HCT116 (cell line): ENCODE measurements at regions not wholly inside any gene's neighbourhood (a gene's known extent, or its start where the extent isn't known, plus 50 kb on each side); places are given as distances from the start of the nearest gene placed in this dataset.

Experiments used
- ATAC-seq: fragments of 200-7000 bp; cut with Tn5 transposase; 2 replicates; pipeline ENCODE4 v1.9.1; 2020; ENCODE audit warnings: mild to moderate bottlenecking, moderate library complexity
- BruUV-seq: library from RNA; stranded (reverse); fragments of 400-500 nt; replicated peaks from 2 replicates; lab custom pipeline; 2021; lab: Mats Ljungman, UMichigan
- CTCF ChIA-PET: fragments of 300-600 bp; sonication (Branson Sonifier 250); formaldehyde crosslinking; loops from one replicate; lab custom pipeline; 2021; ENCODE audit warnings: antibody characterized with exemption; lab: Charles Lee
- POLR2A ChIA-PET: fragments of 300-600, 350-600 bp; sonication (Branson Sonifier 250); formaldehyde crosslinking; loops from one replicate; lab custom pipeline; 2021; ENCODE audit warnings: antibody characterized with exemption; lab: Charles Lee
- RAD21 ChIA-PET, 2 experiments: fragments of 300-600 bp; sonication (Branson Sonifier 250); formaldehyde crosslinking; loops; one replicate each; lab custom pipeline; 2023; ENCODE audit warnings: low total read pairs in 2 of 2; ENCODE audit not compliant: uncharacterized antibody in 2 of 2, unreplicated experiment in 2 of 2, low non-redundant PET in 1 of 2; lab: Charles Lee
- DNase-seq: peaks from one replicate; pipeline ENCODE4 v3.0.0-alpha.2; 2010; ENCODE audit warnings: low read depth, low spot score
- H2AFZ ChIP-seq: fragments of 200-600 bp; shearing (Covaris generic), sonication (generic); 2 replicates; pipeline ENCODE4 v1.6.1; 2017; ENCODE audit warnings: low read depth, mixed run types, mixed read lengths, antibody characterized with exemption, low read length; ENCODE audit not compliant: poor library complexity, severe bottlenecking
- H3K27ac ChIP-seq: 2 replicates; pipeline ENCODE4 v1.5.1; 2012; ENCODE audit warnings: low read depth, low read length
- H3K27me3 ChIP-seq: fragments of 200-600 bp; sonication (generic); 2 replicates; pipeline ENCODE4 v1.6.1; 2016; ENCODE audit warnings: mixed run types, low read length, mixed read lengths; ENCODE audit not compliant: insufficient read depth
- H3K36me3 ChIP-seq, 2 experiments: fragments of 200-500 bp in 1 of 2; fragments of 200-600 bp in 1 of 2; sonication (Bioruptor generic) in 1 of 2; sonication (generic) in 1 of 2; 2 replicates each; pipeline versions ENCODE4 v1.5.1 to v1.6.1; 2014 to 2016; ENCODE audit warnings: low read length in 2 of 2, inconsistent platforms in 1 of 2, mixed read lengths in 1 of 2, mixed run types in 1 of 2; ENCODE audit not compliant: insufficient read depth in 2 of 2, control insufficient read depth in 1 of 2
- H3K4me1 ChIP-seq, 2 experiments: fragments of 200-600 bp in 1 of 2; sonication (generic) in 1 of 2; 2 replicates each; pipeline versions ENCODE4 v1.5.1 to v1.6.1; 2012 to 2017; ENCODE audit warnings: low read length in 2 of 2, inconsistent platforms in 1 of 2, mild to moderate bottlenecking in 1 of 2, mixed read lengths in 1 of 2, mixed run types in 1 of 2, moderate library complexity in 1 of 2; ENCODE audit not compliant: insufficient read depth in 2 of 2, control insufficient read depth in 1 of 2
- H3K4me2 ChIP-seq: fragments of 200-600 bp; sonication (generic); 2 replicates; pipeline ENCODE4 v1.6.1; 2017; ENCODE audit warnings: mixed run types, low read length, mixed read lengths
- H3K4me3 ChIP-seq, 2 experiments: fragments of 200-600 bp in 1 of 2; sonication (generic) in 1 of 2; replicated peaks in 1 of 2; 2 replicates each; pipeline ENCODE4 v1.5.1; 2011 to 2016; ENCODE audit warnings: low read length in 2 of 2, control low read depth in 1 of 2, low read depth in 1 of 2, mild to moderate bottlenecking in 1 of 2, mixed read lengths in 1 of 2, mixed run types in 1 of 2
- H3K79me2 ChIP-seq: fragments of 200-600 bp; sonication (generic); 2 replicates; pipeline ENCODE4 v1.6.1; 2017; ENCODE audit warnings: mild to moderate bottlenecking, mixed run types, low read length, moderate library complexity, mixed read lengths; ENCODE audit not compliant: insufficient read depth
- H3K9ac ChIP-seq: fragments of 200-600 bp; sonication (generic); 2 replicates; pipeline ENCODE4 v1.6.1; 2016; ENCODE audit warnings: low read length, mixed read lengths
- H3K9me2 ChIP-seq: fragments of 200-600 bp; sonication (generic), shearing (Covaris generic); 2 replicates; pipeline ENCODE4 v1.6.1; 2017; ENCODE audit warnings: mixed run types, mild to moderate bottlenecking, moderate library complexity; ENCODE audit not compliant: insufficient read depth
- H3K9me3 ChIP-seq, 2 experiments: fragments of 200-500 bp in 1 of 2; fragments of 200-600 bp in 1 of 2; sonication (Bioruptor generic) in 1 of 2; sonication (generic) in 1 of 2; 2 replicates each; pipeline ENCODE4 v1.6.1; 2014 to 2017; ENCODE audit warnings: low read length in 2 of 2, mixed read lengths in 2 of 2, inconsistent platforms in 1 of 2, low read depth in 1 of 2, mild to moderate bottlenecking in 1 of 2, mixed run types in 1 of 2, moderate library complexity in 1 of 2; ENCODE audit not compliant: control insufficient read depth in 1 of 2, insufficient read depth in 1 of 2
- H4K20me1 ChIP-seq: fragments of 200-600 bp; sonication (generic), shearing (Covaris generic); 2 replicates; pipeline ENCODE4 v1.6.1; 2017; ENCODE audit warnings: mixed run types, mild to moderate bottlenecking, moderate library complexity; ENCODE audit not compliant: insufficient read depth
- MAX ChIP-seq: IDR thresholded peaks from 2 replicates; pipeline ENCODE4 v1.6.1; 2012
- POLR2A ChIP-seq: IDR thresholded peaks from 2 replicates; pipeline ENCODE4 v1.7.0; 2011; ENCODE audit warnings: borderline replicate concordance; ENCODE audit not compliant: insufficient read depth, insufficient read length; ENCODE audit errors: extremely low read depth
- POLR2AphosphoS5 ChIP-seq: IDR thresholded peaks from 2 replicates; pipeline ENCODE4 v1.6.1; 2011; ENCODE audit warnings: mild to moderate bottlenecking, low read depth, low read length, moderate library complexity
- RAD21 ChIP-seq: IDR thresholded peaks from 2 replicates; pipeline ENCODE4 v1.6.1; 2012; ENCODE audit warnings: low read depth, mild to moderate bottlenecking
- SRF ChIP-seq: IDR thresholded peaks from 2 replicates; pipeline ENCODE4 v1.6.1; 2012; ENCODE audit warnings: low read depth
- intact Hi-C: fragments of 100-400 bp; cut with micrococcal nuclease; formaldehyde crosslinking; loops from 2 replicates; pipeline ENCODE4 v1.10.0; 2022

- BruUV-seq, result no TSS peak
- no peak for ATAC-seq
These were observed 128.1 kb upstream of the PDE1A start for GRCh38 chr2:182554950-182555349.

DNA sequence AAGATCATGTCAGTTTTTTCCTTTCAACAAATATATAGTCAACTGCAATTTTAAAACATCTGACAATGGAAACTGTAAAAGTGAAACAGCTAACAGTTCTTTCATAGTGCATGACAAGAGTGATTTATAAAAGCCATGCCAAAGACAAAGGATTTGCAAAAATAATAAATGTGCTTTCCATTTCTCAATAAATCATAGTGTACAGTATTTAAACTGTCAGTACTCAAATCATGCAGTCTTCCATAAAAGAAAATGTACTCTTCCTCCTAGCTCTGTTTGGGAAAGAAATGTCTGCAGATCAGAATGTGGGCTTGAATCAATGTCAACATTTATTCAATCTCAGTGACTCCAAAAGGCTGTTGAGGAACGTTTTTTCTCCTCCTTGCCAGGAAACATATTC, 131.7 kb upstream of the PDE1A start:
- RAD21 ChIA-PET, result no interaction called here
- intact Hi-C loops, result no loop called here
- Histone ChIP-seq H2AFZ (no peak overlapping the region), H3K27ac (no peak overlapping the region), H4K20me1 (no peaks in the 10 kb centered on the region), H3K79me2 (no peaks in the 10 kb centered on the region), H3K4me1 (peaks cover 0 to 6% of the 10 kb centered on the region in 2 experiments; a peak in 1 of 4 replicates), H3K27me3 (no peaks in the 10 kb centered on the region), H3K9me2 (no peaks in the 10 kb centered on the region)
- CTCF ChIA-PET, result no interaction called here
- DNase-seq (no peak), ATAC-seq (no peak)
- POLR2A ChIA-PET, result no interaction called here
- TF ChIP-seq POLR2AphosphoS5 (no peak), POLR2A (no peak), MAX (no peak)
- TF ChIP-seq, all 23 proteins: peak for 0
- Histone ChIP-seq H3K9ac (no peak overlapping the region), H3K4me2 (no peak overlapping the region), H3K4me3 (no peak overlapping the region), H3K9me3 (no peaks in the 10 kb centered on the region), H3K36me3 (no peaks in the 10 kb centered on the region)
- BruUV-seq, result no TSS peak

More at GRCh38 chr2:182554950-182555349, 128.1 kb upstream of the PDE1A start:
- no peaks in the 10 kb centered on the region for H3K36me3 ChIP-seq
- H2AFZ ChIP-seq, result no peak overlapping the region
- H3K27ac ChIP-seq, result no peak overlapping the region
- intact Hi-C loops, result no loop called here
- no peaks in the 10 kb centered on the region for H3K27me3 ChIP-seq
- H4K20me1 ChIP-seq, result no peaks in the 10 kb centered on the region
- no peaks in the 10 kb centered on the region for H3K9me2 ChIP-seq
- CTCF ChIA-PET, result no interaction called here
- POLR2A ChIA-PET, result no interaction called here
- H3K4me2 ChIP-seq, result no peak overlapping the region
- no peak for DNase-seq
- no peak overlapping the region for H3K9ac ChIP-seq
- peaks cover 0 to 6% of the 10 kb centered on the region in 2 experiments; a peak in 1 of 4 replicates for H3K4me1 ChIP-seq
- no peak overlapping the region for H3K4me3 ChIP-seq
- TF ChIP-seq SRF (no peak), RAD21 (no peak)
- RAD21 ChIA-PET, result no interaction called here
- no peaks in the 10 kb centered on the region for H3K9me3 ChIP-seq
- no peaks in the 10 kb centered on the region for H3K79me2 ChIP-seq
